ENCODE measurements at regions not wholly inside any gene's neighbourhood (a gene's known extent, or its start where the extent isn't known, plus 50 kb on each side); places are given as distances from the start of the nearest gene placed in this dataset.
"Not testable (repeated sequence)": the region's sequence is repeated elsewhere in the genome, so short reads cannot be mapped to it uniquely, and the experiment has no call there.

- no peaks in the 10 kb centered on the region for H3K36me3 ChIP-seq (ENCODE audit: insufficient read depth)
- DNase-seq (ENCODE audit: extremely low spot score) = no peak
- WGBS = 57% methylated on average over 4 of the region's 4 CpGs
- no peak overlapping the region for H3K27ac ChIP-seq (ENCODE audit: low read depth)
- H3K4me1 ChIP-seq (ENCODE audit: insufficient read depth) = no peaks in the 10 kb centered on the region
- H3K4me3 ChIP-seq (ENCODE audit: low read depth, low read length) = no peak overlapping the region
Measured at GRCh38 chr4:72887152-72887551, 182.4 kb downstream of the COX18 start.

DNA sequence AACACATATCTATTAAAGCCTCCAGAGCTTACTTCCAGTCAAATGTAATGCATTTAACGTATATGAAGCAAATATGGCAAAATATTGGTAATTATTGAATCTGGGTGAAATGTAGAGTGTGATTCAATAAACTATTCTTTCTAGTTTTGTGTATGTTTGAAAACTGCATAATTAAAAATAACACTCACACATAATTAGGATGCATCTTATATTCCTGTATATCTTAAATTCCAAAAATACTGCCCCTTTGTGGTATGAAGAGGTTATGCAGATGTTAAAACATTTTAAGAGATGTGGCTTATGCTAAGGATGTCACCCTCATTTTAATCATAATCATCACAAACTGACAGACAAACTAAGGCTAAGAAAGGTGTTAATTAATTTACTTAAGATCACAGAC lies 182.9 kb downstream of the COX18 start:
- no peak overlapping the region for H3K4me3 ChIP-seq (ENCODE audit: low read depth, low read length)
- 86% methylated on average over 1 of the region's 1 CpG for WGBS
- H3K4me1 ChIP-seq (ENCODE audit: insufficient read depth) = no peaks in the 10 kb centered on the region
- DNase-seq (ENCODE audit: extremely low spot score) = no peak
- no peaks in the 10 kb centered on the region for H3K36me3 ChIP-seq (ENCODE audit: insufficient read depth)
- H3K27ac ChIP-seq (ENCODE audit: low read depth) = no peak overlapping the region

DNA sequence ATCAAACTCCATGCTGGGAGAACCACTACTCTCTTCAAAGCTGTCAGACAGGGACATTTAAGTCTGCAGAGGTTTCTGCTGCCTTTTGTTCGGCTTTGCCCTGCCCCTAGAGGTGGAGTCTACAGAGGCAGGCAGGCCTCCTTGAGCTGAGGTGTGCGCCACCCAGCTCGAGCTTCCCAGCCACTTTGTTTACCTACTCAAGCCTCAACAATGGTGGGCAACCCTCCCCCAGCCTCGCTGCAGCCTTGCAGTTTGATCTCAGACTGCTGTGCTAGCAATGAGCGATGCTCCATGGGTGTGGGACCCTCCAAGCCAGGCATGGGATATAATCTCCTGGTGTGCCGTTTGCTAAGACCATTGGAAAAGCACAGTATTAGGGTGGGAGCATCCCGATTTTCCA lies 185.3 kb downstream of the COX18 start:
- H3K36me3 ChIP-seq (ENCODE audit: insufficient read depth); H3K4me3 ChIP-seq (ENCODE audit: low read depth, low read length); H3K27ac ChIP-seq (ENCODE audit: low read depth); H3K4me1 ChIP-seq (ENCODE audit: insufficient read depth); DNase-seq (ENCODE audit: extremely low spot score): not testable (repeated sequence)
- WGBS = 87% methylated on average over 7 of the region's 7 CpGs

DNA sequence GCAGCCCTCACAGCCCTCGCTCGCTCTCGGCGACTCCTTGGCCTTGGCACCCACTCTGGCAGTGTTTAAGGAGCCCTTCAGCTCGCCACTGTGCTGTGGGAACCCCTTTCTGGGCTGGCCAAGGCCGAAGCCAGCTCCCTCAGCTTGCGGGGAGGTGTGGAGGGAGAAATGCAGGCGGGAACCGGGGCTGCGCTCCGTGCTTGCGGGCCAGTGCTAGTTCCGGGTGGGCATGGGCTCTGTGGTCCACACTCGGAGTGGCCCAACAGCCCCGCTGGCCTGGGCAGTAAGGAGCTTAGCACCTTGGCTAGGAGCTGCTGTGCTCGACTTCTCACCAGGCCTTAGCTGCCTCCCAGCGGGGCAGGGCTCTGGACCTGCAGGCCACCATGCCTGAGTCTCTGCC lies 192.6 kb downstream of the COX18 start:
- Histone ChIP-seq H3K4me3 (ENCODE audit: low read depth, low read length) (no peak overlapping the region), H3K4me1 (ENCODE audit: insufficient read depth) (no peaks in the 10 kb centered on the region), H3K36me3 (ENCODE audit: insufficient read depth) (no peaks in the 10 kb centered on the region), H3K27ac (ENCODE audit: low read depth) (no peak overlapping the region)
- 86% methylated on average over 17 of the region's 17 CpGs for WGBS
- DNase-seq (ENCODE audit: extremely low spot score) = no peak

GRCh38 chr4:72875545-72875944 lies 194.0 kb downstream of the COX18 start:
- no peak for DNase-seq (ENCODE audit: extremely low spot score)
- 77% methylated on average over 5 of the region's 5 CpGs for WGBS
- Histone ChIP-seq H3K4me1 (ENCODE audit: insufficient read depth) (no peaks in the 10 kb centered on the region), H3K36me3 (ENCODE audit: insufficient read depth) (no peaks in the 10 kb centered on the region), H3K4me3 (ENCODE audit: low read depth, low read length) (no peak overlapping the region), H3K27ac (ENCODE audit: low read depth) (no peak overlapping the region)

GRCh38 chr4:72875138-72875537 lies 194.4 kb downstream of the COX18 start:
- Histone ChIP-seq H3K4me1 (ENCODE audit: insufficient read depth) (no peaks in the 10 kb centered on the region), H3K27ac (ENCODE audit: low read depth) (no peak overlapping the region), H3K36me3 (ENCODE audit: insufficient read depth) (no peaks in the 10 kb centered on the region), H3K4me3 (ENCODE audit: low read depth, low read length) (no peak overlapping the region)
- no peak for DNase-seq (ENCODE audit: extremely low spot score)
- 31% methylated on average over 1 of the region's 1 CpG for WGBS

DNA sequence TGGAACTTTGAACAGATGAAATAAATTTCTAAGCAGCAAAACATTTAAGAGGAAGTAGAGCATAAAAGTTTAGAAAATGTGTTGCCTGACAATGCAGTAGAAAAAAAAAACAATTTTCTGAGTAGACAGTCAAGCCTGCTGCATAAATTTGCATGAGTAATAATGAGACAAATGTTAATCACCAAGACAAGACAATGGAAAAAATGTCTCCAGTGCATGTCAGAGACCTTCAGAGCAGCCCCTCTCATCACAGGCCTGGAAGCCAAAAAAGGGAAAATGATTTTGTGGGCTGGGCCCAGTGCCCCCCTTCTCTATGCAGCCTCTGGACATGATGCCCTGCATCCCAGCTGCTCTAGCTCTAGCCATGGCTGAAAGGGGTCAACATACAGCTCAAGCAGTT lies 204.6 kb downstream of the COX18 start:
- no peak overlapping the region for H3K27ac ChIP-seq (ENCODE audit: low read depth)
- H3K36me3 ChIP-seq (ENCODE audit: insufficient read depth) = no peaks in the 10 kb centered on the region
- no peak for DNase-seq (ENCODE audit: extremely low spot score)
- no peaks in the 10 kb centered on the region for H3K4me1 ChIP-seq (ENCODE audit: insufficient read depth)
- no peak overlapping the region for H3K4me3 ChIP-seq (ENCODE audit: low read depth, low read length)

DNA sequence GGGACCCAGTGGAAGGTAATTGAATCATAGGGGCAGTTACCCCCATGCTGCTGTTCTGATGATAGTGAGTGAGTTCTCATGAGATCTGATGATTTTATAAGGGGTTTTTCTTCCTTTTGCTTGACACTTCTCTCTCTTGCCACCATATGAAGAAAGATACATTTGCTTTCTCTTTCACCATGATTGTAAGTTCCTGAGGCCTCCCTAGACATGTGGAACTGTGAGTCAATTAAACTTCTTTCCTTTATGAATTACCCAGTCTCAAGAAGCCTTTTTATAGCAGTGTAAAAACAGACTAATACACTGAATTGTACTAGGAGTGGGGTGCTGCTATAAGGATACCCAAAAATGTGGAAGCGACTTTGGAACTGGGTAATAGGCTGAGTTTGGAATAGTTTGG lies 205.2 kb downstream of the COX18 start:
- WGBS = 90% methylated on average over 1 of the region's 1 CpG
- not testable (repeated sequence) for DNase-seq (ENCODE audit: extremely low spot score); H3K4me3 ChIP-seq (ENCODE audit: low read depth, low read length); H3K36me3 ChIP-seq (ENCODE audit: insufficient read depth); H3K4me1 ChIP-seq (ENCODE audit: insufficient read depth); H3K27ac ChIP-seq (ENCODE audit: low read depth)

- DNase-seq (ENCODE audit: extremely low spot score) = no peak
- Histone ChIP-seq H3K4me3 (ENCODE audit: low read depth, low read length) (no peak overlapping the region), H3K27ac (ENCODE audit: low read depth) (no peak overlapping the region), H3K4me1 (ENCODE audit: insufficient read depth) (no peaks in the 10 kb centered on the region), H3K36me3 (ENCODE audit: insufficient read depth) (no peaks in the 10 kb centered on the region)
Measured at GRCh38 chr4:72860766-72861165, 208.8 kb downstream of the COX18 start.

GRCh38 chr4:72858328-72858727 lies 211.2 kb downstream of the COX18 start:
- DNase-seq (ENCODE audit: extremely low spot score) = no peak
- 86% methylated on average over 4 of the region's 4 CpGs for WGBS
- Histone ChIP-seq H3K27ac (ENCODE audit: low read depth) (no peak overlapping the region), H3K4me1 (ENCODE audit: insufficient read depth) (no peaks in the 10 kb centered on the region), H3K36me3 (ENCODE audit: insufficient read depth) (no peaks in the 10 kb centered on the region), H3K4me3 (ENCODE audit: low read depth, low read length) (no peak overlapping the region)

DNA sequence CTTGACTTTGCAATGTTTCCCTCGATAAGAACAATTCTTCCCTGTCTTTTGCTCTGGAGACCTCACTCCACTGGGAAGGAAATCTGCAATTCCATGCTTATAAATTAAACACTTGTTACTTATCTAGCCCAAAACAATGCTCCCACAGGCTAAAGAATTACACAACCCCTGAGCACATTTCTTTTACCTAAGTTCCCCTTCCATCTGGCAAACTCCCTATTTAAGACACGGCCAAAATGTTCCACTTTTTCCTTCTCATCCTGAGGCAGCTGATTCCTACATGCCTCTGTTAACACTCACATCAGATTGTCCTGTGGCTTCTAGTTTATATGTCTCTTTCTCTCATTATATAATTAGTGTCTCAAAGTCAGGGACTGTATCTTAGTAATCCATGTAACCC lies 211.7 kb downstream of the COX18 start:
- 39% methylated on average over 2 of the region's 2 CpGs for WGBS
- no peak overlapping the region for H3K27ac ChIP-seq (ENCODE audit: low read depth)
- H3K4me1 ChIP-seq (ENCODE audit: insufficient read depth) = no peaks in the 10 kb centered on the region
- no peak for DNase-seq (ENCODE audit: extremely low spot score)
- no peaks in the 10 kb centered on the region for H3K36me3 ChIP-seq (ENCODE audit: insufficient read depth)
- H3K4me3 ChIP-seq (ENCODE audit: low read depth, low read length) = no peak overlapping the region

DNA sequence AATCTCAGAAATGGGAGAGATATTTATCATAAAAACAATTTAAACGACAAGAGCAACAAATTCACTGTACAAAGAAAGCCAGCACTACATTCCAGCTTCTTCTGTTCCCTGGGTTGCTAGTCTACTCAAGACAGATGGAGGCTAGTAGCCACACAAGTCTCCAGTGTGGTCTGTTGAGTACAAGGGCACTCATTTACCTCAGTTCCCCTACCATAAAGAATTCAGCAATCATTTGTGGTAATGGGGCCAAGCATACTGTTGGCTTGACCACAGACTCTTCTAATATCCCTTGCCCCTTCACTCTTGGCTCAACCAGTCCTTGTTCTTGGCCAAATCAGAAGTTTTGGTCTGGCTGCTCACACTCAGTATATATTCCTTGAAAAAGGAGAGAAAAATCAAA lies 212.3 kb downstream of the COX18 start:
- Histone ChIP-seq H3K27ac (ENCODE audit: low read depth) (no peak overlapping the region), H3K36me3 (ENCODE audit: insufficient read depth) (no peaks in the 10 kb centered on the region)
- WGBS = 38% methylated on average over 1 of the region's 1 CpG

DNA sequence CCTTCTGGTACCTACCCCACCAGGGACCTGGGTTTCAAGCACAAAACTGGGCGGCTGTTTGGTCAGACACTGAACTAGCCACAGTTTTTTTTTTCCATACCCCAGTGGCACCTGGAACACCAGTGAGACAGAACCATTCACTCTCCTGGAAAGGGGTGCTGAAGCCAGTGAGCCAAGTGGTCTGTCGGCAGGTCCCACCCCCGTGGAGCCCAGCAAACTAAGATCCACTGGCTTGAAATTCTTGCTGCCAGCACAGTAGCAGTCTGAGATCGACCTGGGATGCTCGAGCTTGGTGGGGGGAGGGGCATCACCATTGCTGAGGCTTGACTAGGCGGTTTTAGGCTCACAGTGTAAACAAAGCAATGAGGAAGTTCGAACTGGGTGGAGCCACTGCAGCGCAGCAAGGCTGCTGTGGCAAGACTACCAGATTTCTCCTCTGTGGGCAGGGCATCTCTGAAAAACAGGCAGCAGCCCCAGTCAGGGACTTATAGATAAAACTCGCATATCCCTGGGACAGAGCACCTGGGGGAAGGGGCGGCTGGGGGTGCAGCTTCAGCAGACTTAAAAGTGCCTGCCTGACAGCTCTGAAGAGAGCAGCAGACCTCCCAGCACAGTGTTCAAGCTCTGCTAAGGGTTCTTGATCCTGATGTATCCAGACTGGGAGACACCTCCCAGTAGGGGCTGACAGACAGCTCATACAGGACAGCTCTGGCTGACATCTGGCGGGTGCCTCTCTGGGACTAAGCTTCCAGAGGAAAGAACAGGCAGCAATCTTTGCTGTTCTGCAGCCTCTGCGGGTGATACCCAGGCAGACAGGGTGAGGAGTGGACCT lies 223.0 kb downstream of the COX18 start:
- no peak for DNase-seq (ENCODE audit: extremely low spot score)
- Histone ChIP-seq H3K4me1 (ENCODE audit: insufficient read depth) (no peaks in the 10 kb centered on the region), H3K4me3 (ENCODE audit: low read depth, low read length) (no peak overlapping the region), H3K27ac (ENCODE audit: low read depth) (no peak overlapping the region), H3K36me3 (ENCODE audit: insufficient read depth) (no peaks in the 10 kb centered on the region)
- WGBS = 52% methylated on average over 12 of the region's 12 CpGs

More for the DNA sequence above, 212.3 kb downstream of the COX18 start:
- no peaks in the 10 kb centered on the region for H3K4me1 ChIP-seq (ENCODE audit: insufficient read depth)
- no peak for DNase-seq (ENCODE audit: extremely low spot score)
- no peak overlapping the region for H3K4me3 ChIP-seq (ENCODE audit: low read depth, low read length)

DNA sequence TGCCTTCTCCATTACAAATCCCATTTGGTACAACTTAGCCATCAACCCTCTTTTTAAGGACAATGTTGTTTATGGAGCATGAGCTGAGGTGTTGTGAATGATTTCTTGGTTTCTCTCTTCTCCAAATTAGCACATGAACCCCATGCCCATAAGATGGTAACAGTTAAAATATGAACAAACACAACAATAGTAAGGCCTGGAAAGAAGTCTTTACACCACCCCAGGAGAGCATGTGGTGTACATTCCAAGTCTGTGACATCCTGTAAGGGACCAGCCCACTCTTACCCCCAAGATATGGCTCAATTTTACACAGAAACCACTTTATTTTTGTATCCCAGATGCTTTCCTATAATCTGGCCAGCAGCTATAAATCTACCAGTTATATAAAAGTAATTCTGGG lies 226.1 kb downstream of the COX18 start:
- H3K27ac ChIP-seq (ENCODE audit: low read depth) = no peak overlapping the region
- H3K4me1 ChIP-seq (ENCODE audit: insufficient read depth) = no peaks in the 10 kb centered on the region
- H3K36me3 ChIP-seq (ENCODE audit: insufficient read depth) = no peaks in the 10 kb centered on the region
- DNase-seq (ENCODE audit: extremely low spot score) = no peak
- H3K4me3 ChIP-seq (ENCODE audit: low read depth, low read length) = no peak overlapping the region

GRCh38 chr4:72842323-72842722 lies 227.2 kb downstream of the COX18 start:
- Histone ChIP-seq H3K36me3 (ENCODE audit: insufficient read depth) (no peaks in the 10 kb centered on the region), H3K4me1 (ENCODE audit: insufficient read depth) (no peaks in the 10 kb centered on the region), H3K4me3 (ENCODE audit: low read depth, low read length) (no peak overlapping the region), H3K27ac (ENCODE audit: low read depth) (no peak overlapping the region)
- DNase-seq (ENCODE audit: extremely low spot score) = no peak

Data from urinary bladder (tissue), 3 donors.